SK-N-DZ (cell line): ENCODE measurements at regions not wholly inside any gene's neighbourhood (a gene's known extent, or its start where the extent isn't known, plus 50 kb on each side); places are given as distances from the start of the nearest gene placed in this dataset.

Experiments
- DNase-seq: peaks from one replicate; pipeline ENCODE4 v3.0.0-alpha.2; 2015; ENCODE audit warnings: low spot score

DNA sequence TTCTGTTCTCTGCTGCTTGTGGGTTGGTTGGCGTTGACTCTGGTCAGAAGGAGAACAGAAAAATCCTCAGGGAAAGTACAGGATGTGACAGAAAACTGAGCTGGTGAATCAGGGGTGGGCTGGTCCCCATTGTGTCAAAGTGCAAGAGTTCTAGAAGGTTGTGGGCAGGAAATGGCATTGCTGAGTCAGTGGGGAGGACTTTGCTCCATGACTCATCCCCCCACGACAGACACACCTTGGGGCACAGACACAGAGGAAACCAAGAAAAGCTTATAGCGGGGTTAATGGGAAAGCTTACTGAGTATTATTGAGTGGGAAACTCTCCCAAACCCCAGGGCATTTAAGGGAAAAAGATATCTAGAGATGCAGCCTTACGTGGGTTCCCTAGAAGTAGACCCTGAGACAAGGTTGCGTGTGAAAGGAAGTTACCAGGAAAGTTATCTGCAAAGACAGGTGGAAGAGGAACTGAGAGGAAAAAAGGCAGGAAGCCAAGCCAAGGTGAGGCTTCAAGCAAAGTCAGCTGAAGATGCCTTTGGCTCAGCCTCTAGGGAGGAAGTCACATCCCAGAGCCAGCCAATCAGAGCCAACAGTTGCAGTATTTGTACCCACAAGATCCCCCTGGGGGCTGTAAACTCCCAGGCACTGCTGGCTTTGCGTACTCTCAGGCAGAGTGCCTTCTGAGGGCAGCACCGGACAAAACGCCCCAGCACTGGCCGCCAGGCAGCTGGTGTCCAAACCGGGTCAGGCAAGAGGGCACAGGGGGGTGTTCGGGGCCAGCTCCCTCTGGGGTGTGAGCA, 86.4 kb downstream of the FOXL1 start:
- no peak for DNase-seq

DNA sequence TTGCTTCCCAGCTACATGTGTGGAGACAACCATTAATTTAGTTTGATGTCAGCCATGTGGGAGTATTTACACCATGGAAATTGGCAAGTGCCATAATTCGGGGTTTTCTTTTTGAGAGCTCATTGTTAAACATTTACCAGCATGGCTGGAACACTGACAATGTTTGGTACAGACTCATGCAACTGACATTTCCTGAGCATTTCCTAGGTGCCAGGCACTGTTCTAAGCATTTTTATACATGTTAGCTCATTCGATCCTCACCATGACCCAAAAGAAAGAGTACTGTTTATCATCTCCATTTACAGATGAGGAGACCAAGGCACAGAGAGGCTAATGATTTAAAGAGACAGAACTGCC, 86.9 kb downstream of the FOXL1 start:
- no peak for DNase-seq

DNA sequence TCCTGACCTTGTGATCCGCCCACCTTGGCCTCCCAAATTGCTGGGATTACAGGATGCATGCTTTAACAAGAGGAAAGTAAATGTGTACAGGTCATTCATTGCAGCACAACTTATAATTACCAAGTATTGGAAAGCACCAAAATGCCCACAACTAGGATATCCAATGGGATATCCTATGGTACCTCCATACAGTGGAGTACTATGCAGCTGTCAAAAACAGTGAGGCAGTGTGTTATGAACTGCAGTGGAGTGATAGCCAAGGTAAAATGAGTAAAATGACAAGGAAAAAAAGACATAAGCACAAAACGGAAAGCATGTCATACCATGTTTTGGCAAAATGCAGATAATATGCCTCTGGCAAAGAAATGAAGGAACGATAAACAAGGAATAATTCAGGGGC, 87.6 kb downstream of the FOXL1 start:
- DNase-seq: no peak

DNA sequence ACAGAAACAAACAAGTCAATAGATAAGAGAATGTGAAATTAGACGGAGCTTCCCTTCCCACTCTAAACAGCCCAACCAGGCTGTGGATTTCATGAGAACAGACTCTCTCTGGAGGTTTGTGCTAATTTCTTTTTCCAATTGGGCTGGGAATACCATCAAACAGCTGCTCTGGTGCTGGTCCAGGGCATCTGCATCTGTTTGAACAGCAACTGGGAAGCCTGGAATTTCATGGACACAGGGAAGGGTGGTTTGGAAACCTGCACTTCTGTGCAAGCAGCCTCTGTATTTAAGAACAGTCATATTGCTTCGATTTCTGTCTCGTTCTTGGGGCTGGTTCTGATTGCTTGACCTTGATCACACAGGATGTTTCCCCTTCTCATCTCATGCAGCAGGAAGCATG, 88.7 kb downstream of the FOXL1 start:
- no peak for DNase-seq

DNA sequence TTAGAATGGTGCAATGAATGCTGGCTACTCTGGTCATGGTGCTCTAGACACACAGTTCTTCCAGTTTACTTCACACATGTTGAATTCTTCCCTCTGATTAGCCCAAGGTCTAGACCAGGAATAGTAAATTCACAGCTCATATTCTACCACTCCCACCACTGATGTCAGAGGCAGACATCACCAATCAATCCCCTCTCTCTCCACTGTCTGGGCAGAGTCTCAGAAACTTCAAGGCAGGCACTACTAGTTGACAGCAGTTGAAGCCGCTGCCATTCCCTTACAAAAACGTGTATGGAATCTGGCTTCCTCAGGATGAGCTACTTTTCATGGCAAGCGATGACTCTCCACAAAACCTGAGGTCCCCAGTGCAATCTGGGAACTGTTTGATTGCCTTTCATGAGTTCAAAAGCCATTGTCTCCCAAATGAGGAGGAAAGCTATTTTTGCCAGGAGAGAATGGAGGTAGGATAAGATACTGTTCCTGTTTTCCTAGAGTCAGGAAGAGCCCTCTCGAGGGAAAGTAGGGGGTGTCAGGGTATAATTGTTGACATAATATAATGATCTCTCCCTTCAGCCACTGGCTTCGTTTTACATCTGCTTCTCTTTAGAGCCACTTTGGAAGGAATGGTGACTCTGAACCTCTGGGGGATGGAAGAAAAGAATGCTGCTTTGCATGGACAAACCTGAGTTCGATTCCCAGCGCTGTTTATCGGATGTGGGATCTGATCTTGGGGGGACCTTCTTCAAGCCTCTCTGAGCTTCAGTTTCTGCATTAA, 90.0 kb downstream of the FOXL1 start:
- DNase-seq: no peak

DNA sequence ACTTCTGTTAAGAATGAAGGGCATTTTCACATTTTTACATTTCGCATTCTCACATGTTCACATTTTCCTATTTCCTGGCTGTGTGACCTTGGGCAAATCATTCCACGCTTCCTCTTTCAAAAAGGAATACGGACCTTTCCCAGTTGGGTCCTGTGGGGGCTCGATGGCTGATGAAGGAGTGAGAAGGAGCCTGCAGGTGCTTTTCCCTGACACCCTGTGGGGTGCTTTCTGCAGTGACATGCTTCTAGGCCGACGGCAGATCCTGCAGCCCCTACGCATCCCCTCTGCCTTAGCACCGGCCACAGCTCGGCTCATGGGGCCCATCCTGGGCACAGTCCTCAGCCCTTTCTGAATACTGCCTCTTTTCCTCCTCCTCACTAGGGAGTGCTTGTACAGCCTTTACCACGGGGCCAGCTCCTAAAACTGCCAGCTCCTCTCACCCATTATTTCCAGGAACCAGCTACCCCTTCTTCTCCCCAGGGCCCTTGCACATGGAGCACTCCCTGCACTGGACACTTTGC, 91.0 kb downstream of the FOXL1 start:
- DNase-seq: no peak

DNA sequence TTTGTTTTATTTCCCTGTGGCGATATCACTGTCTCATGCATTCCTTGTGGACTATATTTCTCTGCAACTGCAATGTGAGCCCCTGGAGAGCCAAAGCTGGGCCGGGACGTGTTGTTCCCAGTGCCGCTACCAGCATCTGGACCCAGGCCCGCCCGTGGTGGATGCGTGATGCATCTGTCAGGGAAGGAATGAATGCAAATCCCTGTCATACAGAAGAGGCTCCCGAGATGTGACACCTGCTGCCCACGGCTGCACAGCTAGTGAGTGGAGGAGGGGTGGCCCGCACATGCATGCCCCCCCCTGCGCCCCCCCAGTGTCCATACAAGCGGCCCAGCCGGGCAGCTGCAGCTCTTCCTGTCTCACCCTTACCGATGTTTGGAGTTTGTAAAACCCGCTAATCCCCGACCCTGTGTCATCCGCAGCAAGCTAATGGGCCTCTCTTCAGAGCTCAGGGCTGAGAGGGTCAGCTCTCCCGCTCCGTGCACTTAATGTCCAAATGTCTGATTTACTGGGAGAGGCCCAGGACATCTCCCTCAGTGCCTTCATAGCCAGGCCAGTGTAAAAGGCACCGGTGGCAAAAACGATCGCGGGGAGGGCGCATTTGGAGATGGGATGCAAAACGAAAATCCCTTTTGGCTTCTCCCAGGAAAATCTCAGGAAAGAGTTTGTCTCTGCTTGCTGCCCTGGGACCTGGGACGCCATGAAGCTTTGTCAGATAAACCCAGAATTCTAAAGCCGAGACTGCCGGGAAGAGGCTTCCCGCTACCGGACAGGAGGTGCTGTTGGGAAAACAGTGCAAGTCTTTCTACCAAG, 91.8 kb downstream of the FOXL1 start:
- DNase-seq: no peak

DNA sequence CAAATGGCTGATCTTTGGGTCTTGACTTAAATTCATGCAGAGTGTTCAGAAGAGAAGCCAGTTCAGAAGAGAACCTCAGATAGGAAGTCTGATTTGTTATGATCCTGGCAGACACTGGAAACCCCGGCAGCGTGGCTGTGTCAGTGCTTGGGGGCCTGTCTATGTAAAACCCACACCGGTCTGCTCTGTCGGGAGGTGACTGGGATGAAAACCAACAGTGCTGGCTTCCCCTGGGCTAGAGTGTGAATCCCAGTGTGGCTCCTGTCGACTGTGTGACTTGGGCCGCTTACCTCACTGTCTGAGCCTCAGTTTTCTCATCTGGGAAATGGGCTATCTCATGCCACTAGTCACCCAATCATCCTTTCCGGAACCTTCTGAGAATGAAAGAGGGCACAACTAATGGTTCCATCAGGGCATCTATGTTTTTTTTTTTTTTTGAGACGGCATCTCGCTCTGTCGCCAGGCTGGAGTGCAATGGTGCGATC, 92.4 kb downstream of the FOXL1 start:
- DNase-seq: no peak

DNA sequence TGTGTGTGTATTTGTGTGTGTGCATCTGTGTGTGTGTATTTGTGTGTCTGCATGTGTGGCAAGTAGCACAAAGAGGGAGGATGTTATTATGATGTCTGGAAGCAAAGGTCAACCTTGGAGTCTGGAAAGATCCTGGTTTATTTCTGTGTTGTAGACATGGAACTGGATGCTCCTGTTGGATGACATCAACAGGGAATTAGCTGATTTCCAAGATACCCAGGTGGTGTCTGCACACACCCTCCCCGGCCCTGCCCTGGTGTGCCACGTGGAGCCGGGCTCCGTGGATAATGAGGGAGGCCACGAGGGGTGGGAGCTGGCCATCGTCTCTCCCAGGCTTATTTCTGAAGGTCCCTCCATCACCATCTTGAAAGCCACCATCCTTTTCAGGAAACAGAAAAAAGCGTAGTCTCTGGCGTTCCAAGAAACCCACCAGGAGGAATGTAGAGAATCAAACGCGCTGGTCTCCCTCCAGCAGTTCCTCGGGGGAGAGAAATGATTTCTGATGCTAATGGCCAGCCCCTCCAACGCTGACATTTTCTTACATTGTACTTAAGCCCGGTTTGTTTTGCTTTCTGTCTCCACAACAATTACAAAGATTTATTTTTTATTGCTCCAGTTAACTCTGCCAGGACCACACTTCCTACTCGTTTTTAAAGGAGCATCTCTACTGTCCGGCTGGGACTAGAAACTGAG, 93.3 kb downstream of the FOXL1 start:
- DNase-seq: no peak

DNA sequence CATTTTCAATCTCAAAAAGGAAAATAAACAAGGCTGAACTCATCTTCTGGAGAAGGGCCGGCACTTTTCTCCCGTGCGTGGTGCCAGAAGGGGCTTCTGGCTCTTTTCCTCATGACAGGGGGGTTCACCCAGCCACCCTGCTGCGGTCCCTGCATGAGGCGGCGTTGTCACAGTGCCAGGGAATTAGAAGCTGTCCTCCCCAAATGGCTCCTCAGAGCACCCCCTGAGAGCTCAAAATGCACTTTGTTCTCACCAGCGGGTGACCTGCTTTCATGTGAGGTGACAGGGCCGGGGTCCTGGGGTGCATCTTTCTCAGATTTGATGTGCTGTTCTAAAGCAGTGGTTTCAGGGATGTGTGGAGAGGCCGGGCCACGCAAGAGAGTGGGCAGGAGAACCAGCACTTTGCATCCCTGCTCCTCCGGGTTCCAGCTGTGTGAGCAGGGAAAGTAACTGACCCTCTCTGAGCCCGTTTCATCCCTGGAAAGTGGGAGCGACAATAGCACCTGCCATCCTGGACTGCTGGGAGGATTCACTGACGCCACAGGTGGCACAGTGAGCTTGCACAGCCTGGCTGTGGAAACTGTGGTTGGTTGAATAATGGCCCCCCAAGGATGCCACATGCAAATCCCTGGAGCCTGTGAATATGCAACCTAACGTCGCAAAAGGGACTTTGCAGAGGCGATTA, 94.0 kb downstream of the FOXL1 start:
- no peak for DNase-seq

DNA sequence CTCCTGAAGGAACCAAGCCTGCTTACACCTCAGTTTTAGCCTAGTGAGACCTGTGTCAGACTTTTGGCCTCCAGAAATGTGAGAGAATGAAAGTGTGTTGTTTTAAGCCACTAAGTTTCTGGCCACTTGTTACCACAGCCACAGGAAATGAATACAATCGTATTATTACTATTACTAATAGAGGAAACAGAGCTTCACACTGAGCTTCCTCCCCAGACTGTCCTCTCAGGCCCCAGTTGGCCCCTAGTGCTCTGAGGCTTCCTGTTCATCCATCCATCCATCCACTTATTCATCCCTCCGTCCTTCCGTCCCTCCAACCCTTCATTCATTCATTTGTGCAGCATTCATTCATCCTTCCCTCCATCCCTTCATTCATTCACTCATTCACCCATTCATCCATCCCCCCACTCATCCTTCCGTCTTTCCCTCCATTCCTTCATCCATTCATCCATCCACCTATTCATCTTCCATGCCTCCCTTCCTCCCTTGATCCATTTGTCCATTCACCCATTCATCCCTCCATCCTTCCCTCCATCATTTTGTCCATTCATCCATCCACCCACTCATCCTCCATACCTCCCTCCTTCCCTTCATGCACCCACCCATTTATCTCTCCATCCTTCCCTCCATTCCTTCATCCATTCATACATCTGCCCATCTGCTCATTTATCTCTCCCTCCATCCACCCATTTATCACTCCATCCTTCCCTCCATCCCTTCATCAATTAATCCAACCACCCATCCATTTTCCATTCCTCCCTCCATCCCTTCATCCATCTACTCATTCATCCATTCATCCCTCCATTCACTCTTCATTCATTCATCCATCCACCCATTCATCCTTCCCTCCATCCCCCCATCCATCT, 95.0 kb downstream of the FOXL1 start:
- DNase-seq: no peak

DNA sequence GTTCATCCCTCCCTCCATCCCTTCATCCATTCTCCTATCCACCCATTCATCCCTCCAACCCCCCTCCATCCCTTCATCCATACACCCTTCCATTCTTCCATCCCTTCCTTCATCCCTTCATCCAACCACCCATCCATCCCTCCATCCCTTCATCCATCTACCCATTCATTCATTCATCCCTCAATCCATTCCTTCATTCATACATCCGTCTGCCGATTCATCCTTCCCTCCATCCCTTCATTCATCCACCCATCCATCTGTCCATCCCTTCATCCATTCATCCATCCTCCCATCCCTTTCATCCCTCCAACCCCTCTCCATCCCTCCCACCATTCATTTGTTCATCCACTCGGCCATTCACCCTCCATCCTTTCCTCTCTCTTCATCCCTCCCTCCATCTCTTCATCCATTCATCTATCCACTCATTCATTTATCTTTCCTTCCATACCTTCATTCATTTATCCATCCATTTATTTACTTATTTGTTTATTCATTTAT, 95.7 kb downstream of the FOXL1 start:
- DNase-seq: no peak

DNA sequence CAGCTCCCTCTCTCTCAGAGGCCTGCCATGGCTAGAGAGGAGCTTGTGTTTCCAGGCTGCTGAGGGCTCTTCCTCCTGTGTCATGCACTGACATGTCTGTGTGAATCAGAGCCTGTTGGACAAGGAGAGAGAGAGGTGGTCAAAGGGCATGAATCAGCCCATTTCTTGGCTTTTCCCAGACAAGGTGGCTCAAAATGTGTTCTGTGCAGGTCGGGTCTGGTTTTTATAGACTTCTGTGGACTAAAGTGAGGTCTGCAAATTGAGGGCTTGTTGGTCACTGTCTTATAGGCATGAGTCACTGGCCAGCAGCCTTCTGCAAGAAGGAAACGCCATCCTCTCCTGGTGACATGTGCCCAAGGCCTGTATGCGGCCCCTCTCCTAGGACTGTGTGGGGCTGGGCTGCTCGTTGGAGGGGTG, 97.9 kb downstream of the FOXL1 start:
- DNase-seq: no peak

DNA sequence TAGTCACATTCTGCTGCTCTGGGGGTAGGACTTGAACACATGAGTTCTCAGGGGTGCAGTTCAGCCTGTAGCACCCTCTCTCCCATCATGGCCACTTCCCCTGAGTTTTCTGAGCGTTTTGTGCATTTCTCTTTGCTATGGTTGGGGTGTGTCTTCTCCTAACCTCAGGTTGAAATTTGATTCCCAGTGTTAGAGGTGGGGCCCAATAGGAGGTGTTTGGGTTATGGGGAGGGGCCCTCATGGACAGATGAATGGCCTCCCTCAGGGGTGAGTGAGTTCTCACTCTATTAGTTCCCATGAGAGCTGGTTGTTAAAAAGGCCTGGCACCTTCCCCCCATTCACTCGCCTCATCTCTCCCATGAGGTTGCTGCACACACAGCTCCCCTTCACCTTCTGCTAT, 101.1 kb downstream of the FOXL1 start:
- no peak for DNase-seq

DNA sequence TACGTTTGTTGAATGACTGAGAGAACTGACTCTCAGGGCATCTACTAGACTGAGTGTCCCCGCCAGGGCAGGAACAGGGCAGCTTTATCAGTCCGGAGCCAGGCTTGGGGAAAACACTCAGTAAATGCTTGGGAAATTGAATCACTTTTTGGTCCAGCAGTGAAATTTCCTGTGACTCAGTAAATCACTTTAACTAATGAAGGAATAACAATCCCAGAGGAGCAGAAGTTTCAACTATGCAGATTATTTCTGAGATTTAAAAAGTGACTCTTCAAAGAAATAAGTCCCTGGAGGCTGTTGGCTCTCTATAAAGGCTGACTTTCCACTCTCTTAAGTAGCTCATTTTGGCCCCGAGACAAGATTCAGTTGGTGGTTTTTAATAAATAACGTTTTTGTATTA, 101.8 kb downstream of the FOXL1 start:
- no peak for DNase-seq

DNA sequence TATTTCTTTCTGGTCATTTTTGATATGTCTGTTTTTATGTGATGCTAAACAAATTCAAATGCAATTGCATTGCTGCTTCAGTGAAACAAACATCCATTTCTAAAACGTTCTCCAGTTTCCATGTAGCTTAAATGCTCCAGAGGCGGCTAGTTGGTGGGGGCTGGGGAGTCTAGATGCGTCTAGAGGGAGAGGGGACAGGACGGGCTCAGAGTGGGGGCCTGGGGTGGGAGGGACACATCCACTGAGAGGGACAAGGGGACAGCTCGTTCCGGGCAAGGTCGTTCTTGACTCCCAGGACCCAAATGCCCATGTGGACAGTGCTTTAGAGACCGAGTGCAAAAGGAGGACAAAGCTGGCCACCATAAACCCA, 102.3 kb downstream of the FOXL1 start:
- no peak for DNase-seq

DNA sequence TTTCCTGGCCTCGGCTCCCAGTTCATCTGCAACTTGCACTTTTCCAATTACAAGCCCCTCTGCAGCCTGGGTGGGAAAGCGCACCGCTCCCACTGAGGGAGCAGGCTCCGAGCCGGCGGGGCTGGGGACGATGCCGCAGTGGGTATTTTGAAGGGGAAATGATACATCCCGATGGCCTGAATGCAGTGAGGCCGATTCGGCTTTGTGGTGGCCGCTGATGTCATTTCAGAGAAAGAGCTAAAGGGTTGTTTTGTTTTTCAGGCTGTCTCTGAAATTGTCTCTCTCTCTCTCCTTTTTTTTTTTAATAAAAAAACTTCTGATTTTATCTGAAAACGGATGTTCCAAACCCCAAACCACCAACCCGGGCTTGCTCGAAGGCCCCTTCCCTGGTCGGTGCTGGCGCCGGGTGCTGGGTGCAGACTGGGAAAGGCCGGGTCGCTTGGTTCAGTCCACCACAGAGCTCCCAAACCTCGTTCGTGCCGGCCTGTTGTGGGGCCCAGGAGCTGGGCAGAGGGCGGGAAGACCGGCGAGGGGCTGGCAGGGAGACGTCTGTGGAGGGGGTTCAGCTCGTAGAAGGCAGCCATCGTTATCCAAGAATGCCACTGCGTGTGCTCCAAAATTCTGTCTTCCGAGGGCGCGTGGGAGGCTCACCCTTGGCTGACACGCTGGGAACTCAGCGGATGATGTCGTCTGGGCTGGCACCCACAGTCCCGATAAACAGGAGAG, 102.8 kb downstream of the FOXL1 start:
- DNase-seq: no peak

DNA sequence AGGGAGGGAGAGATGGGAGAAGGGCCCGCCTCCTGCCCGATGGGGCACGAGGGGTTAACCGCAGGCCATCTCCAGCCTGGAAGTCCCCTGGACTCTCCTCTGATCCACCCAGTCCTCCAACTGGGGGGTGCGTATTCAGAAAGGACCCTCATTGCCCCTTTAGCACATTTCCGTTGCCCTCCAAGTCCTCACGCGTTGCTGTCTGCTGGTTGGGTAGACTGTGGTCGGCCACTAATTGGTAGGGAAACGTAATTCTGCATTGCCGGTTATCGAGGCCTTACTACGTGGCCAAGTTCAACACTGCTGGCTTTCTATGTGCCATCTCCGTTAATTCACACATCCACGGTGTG, 103.4 kb downstream of the FOXL1 start:
- no peak for DNase-seq
